Vagina (tissue), 2 donors: ENCODE measurements at regions not wholly inside any gene's neighbourhood (a gene's known extent, or its start where the extent isn't known, plus 50 kb on each side); places are given as distances from the start of the nearest gene placed in this dataset.

Experiments
- DNase-seq, 2 donors: peaks; one replicate each; pipeline ENCODE4 v3.0.0-alpha.2; 2017; ENCODE audit errors: extremely low spot score in 2 of 2
- H3K27ac ChIP-seq: fragments of 200-600 bp; sonication (generic); one replicate; pipeline ENCODE4 v1.5.1; 2019
- H3K27me3 ChIP-seq: fragments of 200-600 bp; sonication (generic); one replicate; pipeline ENCODE4 v1.5.1; 2019
- H3K36me3 ChIP-seq, 2 donors: fragments of 200-600 bp; sonication (generic); one replicate each; pipeline ENCODE4 v1.5.1; 2017 to 2019
- H3K4me1 ChIP-seq: fragments of 200-600 bp; sonication (generic); one replicate; pipeline ENCODE4 v1.5.1; 2019
- H3K4me3 ChIP-seq, 2 donors: fragments of 200-600 bp; sonication (generic); 1 replicate in 1 of 2; 2 replicates in 1 of 2; pipeline ENCODE4 v1.5.1; 2016 to 2019
- H3K9me3 ChIP-seq: fragments of 200-600 bp; sonication (generic); one replicate; pipeline ENCODE4 v1.5.1; 2019
- CTCF ChIP-seq, 3 experiments: fragments of 450-650 bp in 2 of 3; fragments of 200-600 bp in 1 of 3; sonication (generic) in 1 of 3; IDR thresholded peaks; one replicate each; pipeline ENCODE4 v1.5.1; 2017 to 2019; ENCODE audit warnings: antibody characterized with exemption in 3 of 3, mild to moderate bottlenecking in 2 of 3, moderate library complexity in 2 of 3
- POLR2A ChIP-seq, 2 donors: fragments of 450-650 bp; IDR thresholded peaks; one replicate each; pipeline ENCODE4 v1.6.1; 2017; ENCODE audit warnings: antibody characterized with exemption in 2 of 2, mild to moderate bottlenecking in 2 of 2, moderate library complexity in 2 of 2
- POLR2AphosphoS5 ChIP-seq, 2 donors: sonication (generic); formaldehyde crosslinking; IDR thresholded peaks; one replicate each; pipeline ENCODE4 v1.9.0; 2017; ENCODE audit warnings: antibody characterized with exemption in 2 of 2, mild to moderate bottlenecking in 2 of 2, low read depth in 1 of 2; ENCODE audit not compliant: insufficient read depth in 1 of 2
- intact Hi-C: fragments of 100-400 bp; cut with DNase I; formaldehyde crosslinking; loops from one replicate; pipeline ENCODE4 v1.15.1; 2023

- H3K4me1 ChIP-seq, result peaks cover 24% of the 10 kb centered on the region
- no peak overlapping the region for H3K27ac ChIP-seq
- H3K4me3 ChIP-seq, result no peak overlapping the region
- no peaks in the 10 kb centered on the region for H3K36me3 ChIP-seq
- TF ChIP-seq POLR2AphosphoS5 (IDR thresholded peaks at IDR 0.05; ENCODE audit: insufficient read depth in 1 of 2, low read depth in 1 of 2) (no peak), CTCF (IDR thresholded peaks at IDR 0.05) (no peak), POLR2A (IDR thresholded peaks at IDR 0.05) (no peak)
- no peaks in the 10 kb centered on the region for H3K9me3 ChIP-seq
- H3K27me3 ChIP-seq, result no peaks in the 10 kb centered on the region
- no peak for DNase-seq
- intact Hi-C loops, result loop anchor here (10.0 kb wide), 2 partner anchors 166 to 264 kb away; no protein-coding TSS in a partner anchor
Observed at GRCh38 chr4:128551280-128551679, 258.2 kb upstream of the JADE1 start.

DNA sequence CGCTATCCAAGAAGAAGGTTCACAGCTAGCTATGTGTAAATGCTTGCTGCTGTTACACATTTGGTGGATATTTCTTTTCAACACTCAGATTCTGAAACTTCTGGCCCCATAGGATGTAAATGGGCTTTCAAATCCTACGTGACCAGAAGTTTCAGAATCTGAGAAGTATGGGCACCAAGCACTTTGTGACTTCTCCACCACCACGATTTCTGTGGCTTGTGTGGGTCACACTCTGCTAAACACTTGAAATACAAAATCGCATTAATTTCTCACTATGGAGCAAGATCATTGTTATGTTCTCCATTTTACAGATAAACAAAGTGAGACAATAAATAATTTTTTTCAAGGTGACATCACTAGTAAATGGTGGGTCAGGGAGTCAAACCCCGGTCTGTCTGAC is 259.4 kb upstream of the JADE1 start:
- H3K4me1 ChIP-seq, result peaks cover 20% of the 10 kb centered on the region
- no peaks in the 10 kb centered on the region for H3K9me3 ChIP-seq
- intact Hi-C loops, result loop anchor here (10.0 kb wide), 2 partner anchors 165 to 265 kb away; no protein-coding TSS in a partner anchor
- TF ChIP-seq POLR2AphosphoS5 (IDR thresholded peaks at IDR 0.05; ENCODE audit: insufficient read depth in 1 of 2, low read depth in 1 of 2), result no peak
- TF ChIP-seq CTCF (IDR thresholded peaks at IDR 0.05), result no peak
- TF ChIP-seq POLR2A (IDR thresholded peaks at IDR 0.05), result no peak
- no peak overlapping the region for H3K4me3 ChIP-seq
- no peak overlapping the region for H3K27ac ChIP-seq
- H3K27me3 ChIP-seq, result no peaks in the 10 kb centered on the region
- DNase-seq, result no peak
- H3K36me3 ChIP-seq, result no peaks in the 10 kb centered on the region

DNA sequence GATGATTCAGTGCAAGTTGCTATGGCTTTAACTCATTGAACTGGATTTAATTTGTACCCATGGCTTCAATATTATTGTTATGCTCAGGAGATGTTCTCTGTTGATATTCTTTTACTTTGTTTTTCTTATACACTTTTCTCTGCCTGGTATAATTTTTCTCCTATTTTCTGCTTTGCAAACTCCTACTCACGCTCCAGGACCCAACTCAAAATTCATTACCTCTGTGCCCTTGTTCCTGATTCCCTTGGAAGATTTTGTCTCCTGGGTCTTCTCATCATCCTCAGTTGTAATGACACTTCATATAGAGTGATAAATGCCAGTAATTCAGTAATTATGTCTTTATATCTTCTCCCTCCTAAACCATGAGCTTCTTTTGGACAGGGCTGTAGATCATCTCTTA is 259.9 kb upstream of the JADE1 start:
- Histone ChIP-seq H3K27ac (no peak overlapping the region), H3K4me1 (peaks cover 16% of the 10 kb centered on the region), H3K4me3 (no peak overlapping the region), H3K36me3 (no peaks in the 10 kb centered on the region), H3K27me3 (no peaks in the 10 kb centered on the region), H3K9me3 (no peaks in the 10 kb centered on the region)
- TF ChIP-seq CTCF (IDR thresholded peaks at IDR 0.05) (no peak), POLR2AphosphoS5 (IDR thresholded peaks at IDR 0.05; ENCODE audit: insufficient read depth in 1 of 2, low read depth in 1 of 2) (no peak), POLR2A (IDR thresholded peaks at IDR 0.05) (no peak)
- intact Hi-C loops, result loop anchor here (10.0 kb wide), 2 partner anchors 165 to 265 kb away; no protein-coding TSS in a partner anchor
- no peak for DNase-seq

- H3K4me3 ChIP-seq, result no peak overlapping the region
- no peak for TF ChIP-seq CTCF (IDR thresholded peaks at IDR 0.05)
- no peak for TF ChIP-seq POLR2AphosphoS5 (IDR thresholded peaks at IDR 0.05; ENCODE audit: insufficient read depth in 1 of 2, low read depth in 1 of 2)
- TF ChIP-seq POLR2A (IDR thresholded peaks at IDR 0.05), result no peak
- intact Hi-C loops, result no loop called here
Observed at GRCh38 chr4:128548381-128548780, 260.8 kb upstream of the PGRMC2 start.

DNA sequence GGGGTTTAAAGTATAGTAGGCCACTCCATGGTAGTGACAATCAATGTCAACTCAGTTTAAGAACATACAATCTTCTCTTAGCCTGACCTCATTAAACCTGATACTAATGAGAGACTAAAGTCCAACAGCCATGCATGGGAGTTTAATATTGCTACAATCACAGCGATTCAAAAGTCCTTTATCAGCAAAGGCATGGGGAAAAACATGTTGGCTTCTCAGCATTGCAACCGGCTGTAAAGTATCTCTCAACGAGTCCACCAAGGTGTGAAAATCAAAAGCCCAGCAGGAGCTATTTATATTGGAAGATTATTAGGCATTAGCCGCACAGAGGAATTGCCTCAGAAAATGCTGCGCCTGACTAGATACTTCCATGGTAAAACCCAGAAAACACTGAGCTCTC is 256.7 kb upstream of the PGRMC2 start:
- no peaks in the 10 kb centered on the region for H3K36me3 ChIP-seq

More at GRCh38 chr4:128548381-128548780, 260.8 kb upstream of the PGRMC2 start:
- Histone ChIP-seq H3K36me3 (no peaks in the 10 kb centered on the region), H3K4me1 (peaks cover 5% of the 10 kb centered on the region), H3K9me3 (no peaks in the 10 kb centered on the region), H3K27me3 (no peaks in the 10 kb centered on the region), H3K27ac (no peak overlapping the region)
- no peak for DNase-seq

More for the DNA sequence above, 256.7 kb upstream of the PGRMC2 start:
- H3K9me3 ChIP-seq, result no peaks in the 10 kb centered on the region
- intact Hi-C loops, result no loop called here
- no peaks in the 10 kb centered on the region for H3K4me1 ChIP-seq
- TF ChIP-seq CTCF (IDR thresholded peaks at IDR 0.05), result no peak
- DNase-seq, result no peak
- H3K27me3 ChIP-seq, result no peaks in the 10 kb centered on the region
- no peak overlapping the region for H3K4me3 ChIP-seq
- no peak overlapping the region for H3K27ac ChIP-seq
